ENCODE measurements at regions not wholly inside any gene's neighbourhood (a gene's known extent, or its start where the extent isn't known, plus 50 kb on each side); places are given as distances from the start of the nearest gene placed in this dataset.

DNA sequence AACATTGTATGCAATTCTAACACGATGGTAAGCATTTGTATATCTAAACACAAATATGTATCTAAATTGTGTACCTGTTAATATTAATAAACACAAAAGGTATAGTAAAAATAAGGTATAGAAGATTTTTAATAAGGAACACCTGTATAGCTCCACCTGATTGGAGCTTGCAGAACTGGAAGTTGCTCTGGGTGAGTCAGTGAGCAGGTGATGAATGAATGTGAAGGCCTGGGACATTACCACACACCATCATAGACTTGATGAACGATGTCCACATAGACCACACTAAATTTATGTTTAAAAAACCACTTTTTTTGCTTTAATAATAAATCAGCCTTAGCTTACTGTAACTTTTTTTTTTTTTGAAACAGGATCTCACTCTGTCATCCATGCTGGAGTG lies 97.6 kb upstream of the CLMP start:
- no CpG with 5 or more reads among the region's 2 CpGs for WGBS (ENCODE audit: extremely low coverage, insufficient coverage, insufficient read length)
- H3K79me2 ChIP-seq (ENCODE audit: control insufficient read depth, insufficient read depth, low read length, poor library complexity), result no peaks in the 10 kb centered on the region
- no peaks in the 10 kb centered on the region for H3K27me3 ChIP-seq (ENCODE audit: insufficient read depth, low read length)
- H3K79me1 ChIP-seq (ENCODE audit: low read length), result no peaks in the 10 kb centered on the region
- no peak overlapping the region for H3K4me3 ChIP-seq (ENCODE audit: low read depth, low read length)
- no peak overlapping the region for H4K8ac ChIP-seq (ENCODE audit: low read depth, low read length)
- no peak overlapping the region for H3K4ac ChIP-seq (ENCODE audit: low read depth, low read length)
- no peak overlapping the region for H3K9ac ChIP-seq (ENCODE audit: low read length)
- no peak overlapping the region for H2AFZ ChIP-seq (ENCODE audit: insufficient read depth, low read length, poor library complexity)
- no peaks in the 10 kb centered on the region for H3K36me3 ChIP-seq (ENCODE audit: control insufficient read depth in 1 of 2, insufficient read depth in 2 of 2, low read length in 2 of 2)
- no peak overlapping the region for H2BK5ac ChIP-seq (ENCODE audit: low read depth, low read length, poor library complexity)
- no peaks in the 10 kb centered on the region for H3K4me1 ChIP-seq (ENCODE audit: control insufficient read depth in 1 of 2, insufficient read depth in 2 of 2, low read length in 2 of 2)
- H3K9me3 ChIP-seq (ENCODE audit: insufficient read depth, low read depth, low read length), result peaks cover 2% of the 10 kb centered on the region
- no peak overlapping the region for H4K12ac ChIP-seq (ENCODE audit: low read depth, low read length)
- H2AK5ac ChIP-seq (ENCODE audit: low read length), result no peak overlapping the region
- H2BK120ac ChIP-seq (ENCODE audit: insufficient read depth, low read length, poor library complexity), result no peak overlapping the region
- H3K27ac ChIP-seq (ENCODE audit: low read depth, low read length), result no peak overlapping the region
- no peak overlapping the region for H4K91ac ChIP-seq (ENCODE audit: low read depth, low read length)
- no peak overlapping the region for H3K18ac ChIP-seq (ENCODE audit: low read length)
- H3K4me2 ChIP-seq (ENCODE audit: low read length), result no peak overlapping the region
- no peak overlapping the region for H2BK12ac ChIP-seq (ENCODE audit: low read length)
- H3K14ac ChIP-seq (ENCODE audit: low read length), result no peak overlapping the region
- DNase-seq, result peak; percentile 13 to 40
- H3K23ac ChIP-seq (ENCODE audit: low read length), result peak overlapping the region; percentile 27

DNA sequence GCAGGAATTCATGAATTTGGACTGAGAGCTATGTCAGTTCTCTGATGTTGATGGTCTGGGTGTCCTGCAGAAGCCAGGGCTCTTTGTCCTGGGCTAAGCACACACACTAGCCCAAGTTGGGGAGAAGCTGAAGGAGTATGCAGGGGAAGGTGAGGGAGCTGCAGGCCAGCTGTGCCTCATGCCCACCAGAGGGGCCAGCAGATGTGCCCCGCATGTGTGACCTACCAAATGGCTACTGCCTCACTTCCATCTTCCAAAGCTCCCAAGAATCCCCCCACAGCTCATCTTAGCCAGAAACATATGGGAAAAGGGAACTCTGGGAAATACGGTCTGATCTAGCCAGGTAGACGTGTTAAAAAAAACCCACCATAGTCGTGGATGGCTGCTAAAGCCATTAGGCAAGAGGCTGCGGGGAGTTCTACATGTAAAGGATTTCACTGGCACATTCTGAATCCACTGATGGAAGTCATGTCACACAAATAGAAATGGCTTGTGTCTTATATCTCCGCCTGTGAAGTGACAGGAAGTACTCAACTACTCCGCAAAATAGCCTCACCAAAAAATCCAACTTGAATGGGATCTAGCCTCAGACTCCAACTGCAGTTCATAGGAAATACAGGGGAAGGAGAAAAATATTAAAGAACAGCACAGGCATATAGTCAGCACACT lies 96.3 kb upstream of the CLMP start:
- Histone ChIP-seq H3K4ac (ENCODE audit: low read depth, low read length) (no peak overlapping the region), H4K91ac (ENCODE audit: low read depth, low read length) (no peak overlapping the region), H3K9ac (ENCODE audit: low read length) (no peak overlapping the region), H3K79me1 (ENCODE audit: low read length) (no peaks in the 10 kb centered on the region), H3K14ac (ENCODE audit: low read length) (no peak overlapping the region), H2AK5ac (ENCODE audit: low read length) (no peak overlapping the region), H3K23ac (ENCODE audit: low read length) (no peak overlapping the region), H2AFZ (ENCODE audit: insufficient read depth, low read length, poor library complexity) (no peak overlapping the region), H4K8ac (ENCODE audit: low read depth, low read length) (no peak overlapping the region), H3K4me2 (ENCODE audit: low read length) (no peak overlapping the region), H4K12ac (ENCODE audit: low read depth, low read length) (no peak overlapping the region), H2BK12ac (ENCODE audit: low read length) (no peak overlapping the region), H3K4me3 (ENCODE audit: low read depth, low read length) (no peak overlapping the region), H3K9me3 (ENCODE audit: insufficient read depth, low read depth, low read length) (peaks cover 2% of the 10 kb centered on the region), H3K18ac (ENCODE audit: low read length) (no peak overlapping the region), H2BK120ac (ENCODE audit: insufficient read depth, low read length, poor library complexity) (no peak overlapping the region), H2BK5ac (ENCODE audit: low read depth, low read length, poor library complexity) (no peak overlapping the region), H3K27ac (ENCODE audit: low read depth, low read length) (no peak overlapping the region), H3K36me3 (ENCODE audit: control insufficient read depth in 1 of 2, insufficient read depth in 2 of 2, low read length in 2 of 2) (no peaks in the 10 kb centered on the region), H3K4me1 (ENCODE audit: control insufficient read depth in 1 of 2, insufficient read depth in 2 of 2, low read length in 2 of 2) (no peaks in the 10 kb centered on the region), H3K27me3 (ENCODE audit: insufficient read depth, low read length) (no peaks in the 10 kb centered on the region), H3K79me2 (ENCODE audit: control insufficient read depth, insufficient read depth, low read length, poor library complexity) (no peaks in the 10 kb centered on the region)
- no CpG with 5 or more reads among the region's 7 CpGs for WGBS (ENCODE audit: extremely low coverage, insufficient coverage, insufficient read length)
- DNase-seq, result no peak

DNA sequence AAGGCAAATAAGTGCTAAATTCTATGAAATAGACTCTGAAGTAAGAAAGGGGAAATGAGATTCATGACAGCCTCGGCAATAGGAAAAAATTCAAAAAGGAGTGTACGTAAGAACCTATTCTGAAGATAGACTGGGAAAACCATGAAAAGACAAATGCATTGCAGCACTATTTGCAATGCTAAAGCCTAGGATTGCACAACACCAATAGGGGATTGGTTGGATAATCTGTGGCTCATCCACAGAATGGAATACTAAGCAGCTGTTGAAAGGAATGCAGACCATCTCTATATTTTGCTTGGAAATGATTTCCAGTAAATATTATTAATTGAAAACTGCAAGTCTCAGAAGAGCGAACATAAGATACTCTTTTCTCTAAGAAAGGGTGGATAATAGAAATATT lies 91.7 kb upstream of the CLMP start:
- peaks cover 2% of the 10 kb centered on the region for H3K9me3 ChIP-seq (ENCODE audit: insufficient read depth, low read depth, low read length)

DNA sequence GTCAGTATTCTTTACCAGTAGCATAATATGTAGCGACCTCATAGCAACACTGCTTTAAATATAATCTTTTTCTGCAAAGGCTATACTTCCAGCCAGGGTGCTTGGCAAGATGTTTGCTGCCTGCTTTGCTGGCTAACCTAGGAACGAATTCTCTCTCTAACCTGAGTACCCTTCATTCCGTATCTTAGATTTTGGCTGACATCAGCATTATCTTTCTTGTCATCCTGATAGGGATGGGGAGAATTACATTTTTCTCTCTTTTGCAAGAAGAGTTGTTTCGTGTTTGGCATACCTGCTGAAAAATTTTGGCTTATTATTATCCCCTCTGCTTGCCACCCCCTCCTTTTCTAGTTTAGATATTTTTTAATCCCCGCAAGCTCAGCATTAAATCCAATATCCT lies 91.2 kb upstream of the CLMP start:
- H3K27ac ChIP-seq (ENCODE audit: low read depth, low read length), result no peak overlapping the region
- H3K18ac ChIP-seq (ENCODE audit: low read length), result no peak overlapping the region
- H3K36me3 ChIP-seq (ENCODE audit: control insufficient read depth in 1 of 2, insufficient read depth in 2 of 2, low read length in 2 of 2), result no peaks in the 10 kb centered on the region
- H4K91ac ChIP-seq (ENCODE audit: low read depth, low read length), result no peak overlapping the region
- no peak for DNase-seq
- H2BK120ac ChIP-seq (ENCODE audit: insufficient read depth, low read length, poor library complexity), result no peak overlapping the region
- H3K4me1 ChIP-seq (ENCODE audit: control insufficient read depth in 1 of 2, insufficient read depth in 2 of 2, low read length in 2 of 2), result no peaks in the 10 kb centered on the region
- H2BK12ac ChIP-seq (ENCODE audit: low read length), result no peak overlapping the region
- H4K12ac ChIP-seq (ENCODE audit: low read depth, low read length), result no peak overlapping the region
- H3K79me1 ChIP-seq (ENCODE audit: low read length), result no peaks in the 10 kb centered on the region
- no peaks in the 10 kb centered on the region for H3K27me3 ChIP-seq (ENCODE audit: insufficient read depth, low read length)
- no peak overlapping the region for H3K9ac ChIP-seq (ENCODE audit: low read length)
- no peak overlapping the region for H2BK5ac ChIP-seq (ENCODE audit: low read depth, low read length, poor library complexity)
- H3K9me3 ChIP-seq (ENCODE audit: insufficient read depth, low read depth, low read length), result peaks cover 2% of the 10 kb centered on the region
- H4K8ac ChIP-seq (ENCODE audit: low read depth, low read length), result no peak overlapping the region
- H3K4ac ChIP-seq (ENCODE audit: low read depth, low read length), result no peak overlapping the region
- H3K79me2 ChIP-seq (ENCODE audit: control insufficient read depth, insufficient read depth, low read length, poor library complexity), result no peaks in the 10 kb centered on the region
- H3K23ac ChIP-seq (ENCODE audit: low read length), result no peak overlapping the region
- no peak overlapping the region for H2AK5ac ChIP-seq (ENCODE audit: low read length)
- H3K4me2 ChIP-seq (ENCODE audit: low read length), result no peak overlapping the region
- H3K14ac ChIP-seq (ENCODE audit: low read length), result no peak overlapping the region
- H2AFZ ChIP-seq (ENCODE audit: insufficient read depth, low read length, poor library complexity), result no peak overlapping the region
- WGBS (ENCODE audit: extremely low coverage, insufficient coverage, insufficient read length), result no CpG with 5 or more reads among the region's 5 CpGs
- H3K4me3 ChIP-seq (ENCODE audit: low read depth, low read length), result no peak overlapping the region

More for the DNA sequence above, 91.7 kb upstream of the CLMP start:
- Histone ChIP-seq H3K4me1 (ENCODE audit: control insufficient read depth in 1 of 2, insufficient read depth in 2 of 2, low read length in 2 of 2) (no peaks in the 10 kb centered on the region), H2BK12ac (ENCODE audit: low read length) (no peak overlapping the region), H3K18ac (ENCODE audit: low read length) (no peak overlapping the region), H3K27me3 (ENCODE audit: insufficient read depth, low read length) (no peaks in the 10 kb centered on the region), H3K4me2 (ENCODE audit: low read length) (no peak overlapping the region), H2BK120ac (ENCODE audit: insufficient read depth, low read length, poor library complexity) (no peak overlapping the region), H4K91ac (ENCODE audit: low read depth, low read length) (no peak overlapping the region), H2AK5ac (ENCODE audit: low read length) (no peak overlapping the region), H3K9ac (ENCODE audit: low read length) (no peak overlapping the region), H3K4ac (ENCODE audit: low read depth, low read length) (no peak overlapping the region), H4K12ac (ENCODE audit: low read depth, low read length) (no peak overlapping the region), H3K79me1 (ENCODE audit: low read length) (no peaks in the 10 kb centered on the region), H3K4me3 (ENCODE audit: low read depth, low read length) (no peak overlapping the region), H3K23ac (ENCODE audit: low read length) (no peak overlapping the region), H3K14ac (ENCODE audit: low read length) (no peak overlapping the region), H2AFZ (ENCODE audit: insufficient read depth, low read length, poor library complexity) (no peak overlapping the region), H2BK5ac (ENCODE audit: low read depth, low read length, poor library complexity) (no peak overlapping the region), H3K27ac (ENCODE audit: low read depth, low read length) (no peak overlapping the region), H3K79me2 (ENCODE audit: control insufficient read depth, insufficient read depth, low read length, poor library complexity) (no peaks in the 10 kb centered on the region), H4K8ac (ENCODE audit: low read depth, low read length) (no peak overlapping the region), H3K36me3 (ENCODE audit: control insufficient read depth in 1 of 2, insufficient read depth in 2 of 2, low read length in 2 of 2) (no peaks in the 10 kb centered on the region)
- no CpG with 5 or more reads among the region's 3 CpGs for WGBS (ENCODE audit: extremely low coverage, insufficient coverage, insufficient read length)
- peak; percentile 43 to 87 for DNase-seq
